Tibial nerve (tissue), 4 donors: ENCODE measurements at regions not wholly inside any gene's neighbourhood (a gene's known extent, or its start where the extent isn't known, plus 50 kb on each side); places are given as distances from the start of the nearest gene placed in this dataset.
A peak's percentile ranks its signal among the peaks of the same experiment; 100 is the strongest.

Source experiments
- DNase-seq, 2 donors: peaks; one replicate each; pipeline ENCODE4 v3.0.0-alpha.2; 2019; ENCODE audit warnings: low spot score in 2 of 2
- H3K27ac ChIP-seq, 4 donors: fragments of 200-600 bp; sonication (generic) in 3 of 4; one replicate each; pipeline ENCODE4 v1.5.1; 2017 to 2019; ENCODE audit warnings: mild to moderate bottlenecking in 1 of 4
- H3K27me3 ChIP-seq, 2 donors: fragments of 200-600 bp; sonication (generic) in 1 of 2; one replicate each; pipeline versions ENCODE4 v1.5.1 to v1.6.0; 2017 to 2019
- H3K36me3 ChIP-seq, 3 donors: fragments of 200-600 bp; sonication (generic); one replicate each; pipeline ENCODE4 v1.5.1; 2018 to 2019
- H3K4me1 ChIP-seq, 4 donors: fragments of 200-600 bp; sonication (generic) in 3 of 4; one replicate each; pipeline ENCODE4 v1.5.1; 2017 to 2019
- H3K4me3 ChIP-seq, 4 donors: fragments of 200-600 bp; sonication (generic) in 3 of 4; one replicate each; pipeline ENCODE4 v1.5.1; 2017 to 2019; ENCODE audit warnings: mild to moderate bottlenecking in 1 of 4, moderate library complexity in 1 of 4
- H3K9me3 ChIP-seq, 4 donors: fragments of 200-600 bp; sonication (generic) in 3 of 4; one replicate each; pipeline ENCODE4 v1.5.1; 2017 to 2019
- EP300 ChIP-seq, 2 donors: sonication (generic); formaldehyde crosslinking; IDR thresholded peaks; one replicate each; pipeline ENCODE4 v1.6.1; 2017; ENCODE audit warnings: antibody characterized with exemption in 2 of 2, mild to moderate bottlenecking in 1 of 2
- POLR2A ChIP-seq, 2 donors: fragments of 450-650 bp; IDR thresholded peaks; one replicate each; pipeline ENCODE4 v1.6.1; 2017; ENCODE audit warnings: antibody characterized with exemption in 2 of 2, mild to moderate bottlenecking in 2 of 2, moderate library complexity in 2 of 2
- WGBS, 2 donors: methylation state at CpG; one replicate each; pipeline ENCODE4 v1.1.5; 2018; 5-methylcytosine and 5-hydroxymethylcytosine counted together
- TF ChIP-seq, protein P1 (sequence below), 5 experiments: fragments of 200-600 bp in 3 of 5; fragments of 450-650 bp in 2 of 5; sonication (generic) in 3 of 5; IDR thresholded peaks; one replicate each; pipeline ENCODE4 v1.5.1; 2016 to 2019; ENCODE audit warnings: antibody characterized with exemption in 5 of 5, mild to moderate bottlenecking in 3 of 5, moderate library complexity in 2 of 5

DNA sequence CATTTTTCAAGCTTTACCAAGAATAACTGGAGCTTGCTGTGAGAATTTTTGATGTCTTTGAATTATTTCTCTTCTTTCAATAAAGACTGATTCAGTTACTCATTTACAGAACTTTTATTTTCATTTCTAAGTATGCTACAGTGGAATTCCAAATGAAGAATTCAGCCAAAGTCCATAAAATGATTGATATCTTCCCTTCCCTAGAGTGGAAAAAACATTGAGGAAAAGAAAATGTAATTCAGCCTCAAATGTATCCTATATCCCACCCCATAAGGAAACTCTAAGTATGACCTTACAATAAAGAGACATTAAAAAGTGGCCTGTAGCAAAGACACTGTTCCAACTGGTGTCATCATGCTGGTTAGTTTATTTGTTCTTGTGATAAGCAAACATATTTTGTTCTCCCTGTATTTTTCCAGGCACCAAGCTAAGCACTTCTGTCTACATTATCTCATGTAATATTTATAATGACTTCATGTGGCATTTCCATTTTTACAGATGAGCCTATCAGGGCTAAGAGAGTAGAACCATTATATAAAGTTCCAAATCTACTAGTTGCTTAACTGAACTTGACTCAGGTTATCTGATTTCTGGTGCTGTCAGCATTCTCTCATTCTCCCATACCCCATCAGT lies 450.4 kb downstream of the NEBL start:
- DNase-seq = no peak
- TF ChIP-seq, protein P1, sequence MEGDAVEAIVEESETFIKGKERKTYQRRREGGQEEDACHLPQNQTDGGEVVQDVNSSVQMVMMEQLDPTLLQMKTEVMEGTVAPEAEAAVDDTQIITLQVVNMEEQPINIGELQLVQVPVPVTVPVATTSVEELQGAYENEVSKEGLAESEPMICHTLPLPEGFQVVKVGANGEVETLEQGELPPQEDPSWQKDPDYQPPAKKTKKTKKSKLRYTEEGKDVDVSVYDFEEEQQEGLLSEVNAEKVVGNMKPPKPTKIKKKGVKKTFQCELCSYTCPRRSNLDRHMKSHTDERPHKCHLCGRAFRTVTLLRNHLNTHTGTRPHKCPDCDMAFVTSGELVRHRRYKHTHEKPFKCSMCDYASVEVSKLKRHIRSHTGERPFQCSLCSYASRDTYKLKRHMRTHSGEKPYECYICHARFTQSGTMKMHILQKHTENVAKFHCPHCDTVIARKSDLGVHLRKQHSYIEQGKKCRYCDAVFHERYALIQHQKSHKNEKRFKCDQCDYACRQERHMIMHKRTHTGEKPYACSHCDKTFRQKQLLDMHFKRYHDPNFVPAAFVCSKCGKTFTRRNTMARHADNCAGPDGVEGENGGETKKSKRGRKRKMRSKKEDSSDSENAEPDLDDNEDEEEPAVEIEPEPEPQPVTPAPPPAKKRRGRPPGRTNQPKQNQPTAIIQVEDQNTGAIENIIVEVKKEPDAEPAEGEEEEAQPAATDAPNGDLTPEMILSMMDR (IDR thresholded peaks at IDR 0.05) = no peak
- TF ChIP-seq EP300 (IDR thresholded peaks at IDR 0.05) (no peak), POLR2A (IDR thresholded peaks at IDR 0.05) (no peak)
- Histone ChIP-seq H3K4me3 (no peak overlapping the region), H3K36me3 (no peaks in the 10 kb centered on the region), H3K4me1 (no peaks in the 10 kb centered on the region), H3K27me3 (no peaks in the 10 kb centered on the region), H3K9me3 (no peaks in the 10 kb centered on the region), H3K27ac (no peak overlapping the region)

DNA sequence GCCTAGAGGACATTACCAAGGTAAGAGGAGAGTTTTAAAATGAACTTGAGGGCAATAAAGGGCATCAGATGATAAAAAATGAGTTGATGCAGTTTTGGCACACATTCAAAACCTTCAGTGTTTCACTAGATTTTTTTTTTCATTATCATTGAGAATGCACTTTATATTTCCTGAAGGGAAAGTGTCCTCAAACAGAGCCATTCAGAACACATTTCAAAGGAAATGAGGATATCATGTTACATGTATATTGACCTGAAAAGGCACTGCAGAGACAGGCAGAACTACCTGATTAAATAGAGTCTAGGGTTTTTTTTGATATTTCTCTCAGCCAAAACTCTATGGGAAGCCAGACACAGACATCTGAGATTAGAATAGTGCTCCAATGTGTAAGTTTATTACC lies 454.0 kb downstream of the NEBL start:
- peaks cover 0 to 6% (median 0%) of the 10 kb centered on the region in 4 donors for H3K9me3 ChIP-seq
- DNase-seq = no peak
- TF ChIP-seq POLR2A (IDR thresholded peaks at IDR 0.05) (no peak), EP300 (IDR thresholded peaks at IDR 0.05) (no peak)
- TF ChIP-seq, protein P1 (IDR thresholded peaks at IDR 0.05) = no peak
- no peak overlapping the region for H3K27ac ChIP-seq
- H3K4me1 ChIP-seq = no peaks in the 10 kb centered on the region
- H3K36me3 ChIP-seq = no peaks in the 10 kb centered on the region
- no peak overlapping the region for H3K4me3 ChIP-seq
- H3K27me3 ChIP-seq = no peaks in the 10 kb centered on the region

DNA sequence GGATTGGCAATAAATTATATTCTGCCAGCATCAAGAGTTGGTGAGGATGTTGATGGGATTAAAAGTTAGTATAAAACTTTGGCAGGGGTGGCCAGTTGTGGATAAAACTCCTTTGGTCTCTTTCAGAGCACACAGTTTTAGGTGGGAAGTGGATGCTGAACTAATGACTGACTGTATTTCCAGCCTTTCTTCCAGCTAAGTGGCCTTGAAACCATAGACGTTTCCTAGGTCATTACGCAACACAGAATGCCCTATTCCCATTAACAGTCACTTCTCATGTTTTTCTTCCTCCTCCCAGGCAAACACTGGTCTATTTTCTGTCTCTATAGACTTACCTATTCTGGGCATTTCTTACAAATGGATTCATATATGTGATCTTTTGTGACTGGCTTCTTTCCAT lies 467.4 kb downstream of the NEBL start:
- H3K4me3 ChIP-seq = no peak overlapping the region
- H3K27me3 ChIP-seq = no peaks in the 10 kb centered on the region
- H3K36me3 ChIP-seq = no peaks in the 10 kb centered on the region
- no peak for DNase-seq
- no peaks in the 10 kb centered on the region for H3K4me1 ChIP-seq
- H3K9me3 ChIP-seq = peaks cover 0 to 16% (median 0%) of the 10 kb centered on the region in 4 donors
- H3K27ac ChIP-seq = peak overlapping the region in 1 of 4 donors; percentile 64
- TF ChIP-seq, protein P1 (IDR thresholded peaks at IDR 0.05) = no peak
- TF ChIP-seq POLR2A (IDR thresholded peaks at IDR 0.05) = no peak
- TF ChIP-seq EP300 (IDR thresholded peaks at IDR 0.05) = no peak
- 67 to 72% methylated on average over 2 of the region's 2 CpGs for WGBS, 2 donors

DNA sequence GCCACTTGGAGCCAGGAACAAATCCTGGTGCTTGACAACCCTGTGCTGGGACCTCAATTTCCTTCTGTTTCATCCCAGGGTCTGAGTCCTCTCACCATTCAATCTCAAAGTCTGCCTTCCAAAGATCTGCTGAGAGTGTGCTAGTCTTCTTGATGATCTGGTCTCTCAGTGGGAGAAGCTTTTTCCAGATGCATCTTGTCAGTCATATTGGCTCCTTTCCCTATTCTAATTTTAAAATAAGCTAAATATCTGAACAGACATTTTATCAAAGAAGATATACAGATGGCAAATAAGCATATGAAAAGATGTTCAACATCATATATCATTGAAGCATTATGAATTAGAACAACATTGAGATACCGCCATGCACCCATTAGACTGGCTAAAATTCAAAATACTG lies 469.3 kb downstream of the NEBL start:
- DNase-seq = no peak
- H3K4me1 ChIP-seq = no peaks in the 10 kb centered on the region
- no peaks in the 10 kb centered on the region for H3K27me3 ChIP-seq
- H3K9me3 ChIP-seq = peaks cover 0 to 16% (median 0%) of the 10 kb centered on the region in 4 donors
- TF ChIP-seq EP300 (IDR thresholded peaks at IDR 0.05) (no peak), POLR2A (IDR thresholded peaks at IDR 0.05) (no peak)
- TF ChIP-seq, protein P1 (IDR thresholded peaks at IDR 0.05) = no peak
- 93 to 97% methylated on average over 1 of the region's 1 CpG for WGBS, 2 donors
- H3K27ac ChIP-seq = no peak overlapping the region
- H3K36me3 ChIP-seq = no peaks in the 10 kb centered on the region
- no peak overlapping the region for H3K4me3 ChIP-seq

DNA sequence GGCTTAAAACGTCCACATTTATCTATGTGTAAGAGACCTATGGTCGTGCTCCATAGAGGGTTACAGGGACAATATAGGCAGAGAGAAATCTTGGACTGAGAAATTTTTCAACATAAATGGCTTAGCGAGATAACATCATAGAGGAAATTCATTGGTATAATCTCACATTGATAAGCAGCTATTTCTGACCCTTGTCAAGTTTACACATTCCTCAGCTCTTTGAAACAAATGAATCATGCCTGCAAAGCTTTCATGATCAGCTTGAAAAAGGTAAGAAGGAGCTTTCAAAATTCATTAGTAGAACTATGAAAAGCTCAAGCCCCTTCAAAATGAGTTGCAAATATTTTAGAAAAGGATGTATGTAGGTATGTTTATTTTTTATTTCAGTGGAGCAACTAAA lies 478.8 kb downstream of the NEBL start:
- Histone ChIP-seq H3K9me3 (peaks cover 0 to 7% (median 0%) of the 10 kb centered on the region in 4 donors), H3K4me3 (no peak overlapping the region), H3K4me1 (no peaks in the 10 kb centered on the region), H3K27ac (no peak overlapping the region), H3K27me3 (no peaks in the 10 kb centered on the region), H3K36me3 (no peaks in the 10 kb centered on the region)
- TF ChIP-seq, protein P1 (IDR thresholded peaks at IDR 0.05) = no peak
- TF ChIP-seq POLR2A (IDR thresholded peaks at IDR 0.05) (no peak), EP300 (IDR thresholded peaks at IDR 0.05) (no peak)
- WGBS, 2 donors = 46% methylated on average over 3 of the region's 3 CpGs
- DNase-seq = no peak
